DND-41 (cell line): ENCODE measurements at regions not wholly inside any gene's neighbourhood (a gene's known extent, or its start where the extent isn't known, plus 50 kb on each side); places are given as distances from the start of the nearest gene placed in this dataset.

Experiments
- EZH2 ChIP-seq: IDR thresholded peaks from 3 replicates; pipeline ENCODE4 v1.6.1; 2012; ENCODE audit warnings: borderline replicate concordance, low read depth, mild to moderate bottlenecking, moderate library complexity, low read length, inconsistent platforms; ENCODE audit not compliant: severe bottlenecking
- TF ChIP-seq, protein P1 (sequence below): IDR thresholded peaks from 2 replicates; pipeline ENCODE4 v1.5.1; 2012; ENCODE audit warnings: borderline replicate concordance, low read length, moderate library complexity, mild to moderate bottlenecking; ENCODE audit not compliant: poor library complexity, severe bottlenecking; ENCODE audit errors: extremely low read depth

DNA sequence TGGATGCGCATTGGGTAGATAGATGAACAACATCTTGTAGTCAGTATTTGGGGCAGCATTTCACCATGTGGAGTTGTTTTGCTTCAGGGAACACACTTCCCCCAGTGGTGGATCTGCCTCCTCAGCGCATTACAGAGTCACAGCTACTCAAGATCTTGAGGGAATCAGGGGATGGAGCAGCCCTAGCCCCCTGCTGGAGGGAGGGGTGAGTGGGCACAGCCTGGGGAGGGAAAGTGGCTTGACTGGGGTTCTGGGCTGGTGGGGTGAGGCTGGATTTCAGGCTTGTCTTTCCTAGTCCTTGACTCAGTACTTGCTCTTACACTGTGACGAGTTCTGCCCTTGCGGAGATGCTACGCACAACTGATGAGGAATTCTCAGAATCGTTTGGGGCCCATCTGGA is 271.0 kb upstream of the HS6ST1 start:
- TF ChIP-seq, protein P1, sequence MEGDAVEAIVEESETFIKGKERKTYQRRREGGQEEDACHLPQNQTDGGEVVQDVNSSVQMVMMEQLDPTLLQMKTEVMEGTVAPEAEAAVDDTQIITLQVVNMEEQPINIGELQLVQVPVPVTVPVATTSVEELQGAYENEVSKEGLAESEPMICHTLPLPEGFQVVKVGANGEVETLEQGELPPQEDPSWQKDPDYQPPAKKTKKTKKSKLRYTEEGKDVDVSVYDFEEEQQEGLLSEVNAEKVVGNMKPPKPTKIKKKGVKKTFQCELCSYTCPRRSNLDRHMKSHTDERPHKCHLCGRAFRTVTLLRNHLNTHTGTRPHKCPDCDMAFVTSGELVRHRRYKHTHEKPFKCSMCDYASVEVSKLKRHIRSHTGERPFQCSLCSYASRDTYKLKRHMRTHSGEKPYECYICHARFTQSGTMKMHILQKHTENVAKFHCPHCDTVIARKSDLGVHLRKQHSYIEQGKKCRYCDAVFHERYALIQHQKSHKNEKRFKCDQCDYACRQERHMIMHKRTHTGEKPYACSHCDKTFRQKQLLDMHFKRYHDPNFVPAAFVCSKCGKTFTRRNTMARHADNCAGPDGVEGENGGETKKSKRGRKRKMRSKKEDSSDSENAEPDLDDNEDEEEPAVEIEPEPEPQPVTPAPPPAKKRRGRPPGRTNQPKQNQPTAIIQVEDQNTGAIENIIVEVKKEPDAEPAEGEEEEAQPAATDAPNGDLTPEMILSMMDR: peak; percentile 31
- no peak for TF ChIP-seq EZH2
